NCI-H128 (cell line): ENCODE measurements at regions not wholly inside any gene's neighbourhood (a gene's known extent, or its start where the extent isn't known, plus 50 kb on each side); places are given as distances from the start of the nearest gene placed in this dataset.
"Not testable (repeated sequence)": the region's sequence is repeated elsewhere in the genome, so short reads cannot be mapped to it uniquely, and the experiment has no call there.

ENCODE experiments used
- DNase-seq: peaks from one replicate; lab custom pipeline; 2025; ENCODE audit not compliant: unreplicated experiment; lab: John Stamatoyannopoulos, UW

DNA sequence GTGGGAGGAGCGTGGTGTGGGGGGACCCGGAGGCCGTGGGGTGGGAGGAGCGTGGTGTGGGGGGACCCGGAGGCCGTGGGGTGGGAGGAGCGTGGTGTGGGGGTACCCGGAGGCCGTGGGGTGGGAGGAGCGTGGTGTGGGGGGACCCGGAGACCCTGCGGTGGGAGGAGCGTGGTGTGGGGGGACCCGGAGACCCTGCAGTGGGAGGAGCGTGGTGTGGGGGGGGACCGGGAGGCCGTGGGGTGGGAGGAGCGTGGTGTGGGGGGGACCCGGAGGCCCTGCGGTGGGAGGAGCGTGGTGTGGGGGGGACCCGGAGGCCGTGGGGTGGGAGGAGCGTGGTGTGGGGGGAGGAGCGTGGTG is 203.5 kb downstream of the DLL1 start:
- DNase-seq = not testable (repeated sequence)

DNA sequence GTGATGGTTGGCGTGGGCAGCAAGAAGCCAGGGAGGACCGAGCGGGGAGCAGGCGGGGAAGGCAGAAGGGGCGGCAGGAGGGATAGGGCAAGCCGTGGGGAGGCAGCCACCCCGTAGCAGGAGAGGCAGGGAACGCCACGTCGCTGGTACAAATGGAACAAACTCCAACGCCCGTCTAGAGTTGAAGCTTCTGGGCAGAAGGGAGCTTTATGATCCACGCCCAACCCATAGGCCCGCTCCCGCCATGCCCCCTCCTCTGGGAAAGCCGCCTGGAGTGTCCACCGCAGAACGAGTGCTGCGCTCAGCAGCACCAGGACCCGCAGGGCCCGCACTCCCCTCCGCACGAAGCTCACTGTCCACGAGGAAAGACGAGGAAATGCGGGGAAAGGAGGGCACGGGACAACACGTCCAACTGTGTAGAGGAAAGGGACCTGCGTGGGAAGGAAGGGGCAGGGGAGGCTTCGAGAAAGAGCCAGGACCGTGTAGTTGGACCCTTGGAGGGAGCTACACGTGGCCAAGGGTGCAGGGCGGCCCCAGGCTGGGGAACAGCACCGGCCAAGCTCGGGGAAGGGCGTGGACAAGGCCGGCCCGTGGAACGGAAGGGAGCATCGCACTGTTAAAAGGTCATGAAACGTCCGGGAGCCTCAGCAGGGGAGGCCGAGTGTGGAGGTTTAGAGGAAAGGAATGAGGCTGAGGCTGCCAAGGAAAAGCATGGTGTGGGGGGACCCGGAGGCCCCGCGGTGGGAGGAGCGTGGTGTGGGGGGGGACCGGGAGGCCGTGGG is 204.0 kb downstream of the DLL1 start:
- no peak for DNase-seq

DNA sequence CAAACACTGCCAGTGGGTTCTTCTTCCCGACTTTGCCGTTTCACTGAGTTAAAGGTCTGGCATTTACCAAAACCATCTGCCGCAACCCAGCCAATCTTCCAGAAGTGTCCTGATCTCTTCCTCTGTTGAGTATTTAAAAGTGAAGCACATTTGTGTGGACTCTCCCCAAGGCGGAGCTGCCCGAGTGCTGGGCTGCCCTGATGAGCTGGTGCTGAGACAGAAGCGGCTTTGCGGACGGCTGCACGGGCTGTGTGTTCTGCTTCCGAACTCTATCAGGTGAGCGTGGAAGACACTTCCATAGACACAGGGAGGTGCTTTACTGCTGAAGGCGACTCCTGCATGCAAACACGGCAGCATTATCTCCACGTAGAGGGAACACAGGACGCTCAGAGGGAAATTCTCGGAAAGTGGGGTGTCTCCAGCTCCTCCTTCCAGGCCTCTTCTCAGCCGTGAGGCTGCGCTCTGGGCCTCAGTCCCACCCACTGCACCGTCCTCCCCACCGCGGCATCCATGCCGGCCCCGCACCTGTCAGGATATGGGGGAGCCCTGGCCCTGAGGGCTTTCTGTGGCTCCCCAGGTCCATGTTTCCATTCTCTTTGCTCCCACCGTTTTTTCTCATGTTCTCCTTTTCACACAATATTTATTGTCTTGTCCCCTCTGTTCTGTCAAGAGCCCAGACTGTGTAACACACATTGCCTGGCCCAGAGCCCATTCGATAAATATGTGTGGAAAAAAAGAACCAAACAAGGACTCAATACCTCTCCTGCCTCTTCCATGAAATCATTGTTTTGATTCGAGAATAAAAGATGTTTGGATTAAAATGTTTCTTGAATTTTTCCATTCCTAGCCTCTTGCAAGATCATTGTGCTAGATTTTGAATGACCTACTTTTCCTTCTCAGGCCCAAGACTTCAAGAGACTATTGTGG is 205.1 kb downstream of the DLL1 start:
- DNase-seq = no peak

GRCh38 chr6:170084166-170084730 is 206.6 kb downstream of the DLL1 start:
- DNase-seq = no peak

DNA sequence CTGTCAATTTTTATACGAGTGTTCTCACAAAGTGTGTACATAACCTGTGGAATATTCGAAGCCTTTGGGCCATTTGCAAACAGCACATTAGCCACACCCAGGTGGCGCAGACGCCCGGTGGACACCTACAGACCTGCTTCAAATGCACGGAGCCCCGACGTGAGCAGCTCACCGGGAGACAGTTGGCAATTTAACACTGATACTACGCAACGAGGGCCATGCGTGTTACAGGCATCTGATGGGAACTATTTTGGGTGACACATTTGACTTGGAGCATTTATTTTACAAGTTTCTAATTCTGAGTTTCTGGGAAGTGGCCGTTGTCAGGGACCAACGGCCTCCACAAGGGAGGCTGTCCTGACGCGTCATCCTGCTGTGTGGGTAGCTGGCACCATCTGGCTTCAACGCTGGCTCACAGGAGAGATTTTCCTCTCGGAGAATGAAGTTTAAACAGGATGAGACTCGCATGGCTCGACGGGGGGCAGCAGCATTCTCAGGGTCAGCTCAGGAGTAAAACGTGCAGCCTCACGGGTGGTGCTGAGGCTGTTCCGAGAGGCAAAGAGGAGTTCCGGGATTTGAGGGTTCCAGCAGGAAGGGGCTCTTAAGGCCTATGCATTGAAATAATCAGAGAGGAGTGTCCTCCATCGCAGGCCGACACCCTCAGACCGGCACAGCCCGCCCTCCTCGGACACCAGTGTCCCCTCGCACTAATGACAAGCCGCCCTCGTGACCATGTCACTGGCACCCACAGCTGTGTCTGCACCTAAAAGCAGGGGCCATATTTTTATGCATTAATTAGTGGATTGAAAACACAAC is 207.4 kb downstream of the DLL1 start:
- no peak for DNase-seq

DNA sequence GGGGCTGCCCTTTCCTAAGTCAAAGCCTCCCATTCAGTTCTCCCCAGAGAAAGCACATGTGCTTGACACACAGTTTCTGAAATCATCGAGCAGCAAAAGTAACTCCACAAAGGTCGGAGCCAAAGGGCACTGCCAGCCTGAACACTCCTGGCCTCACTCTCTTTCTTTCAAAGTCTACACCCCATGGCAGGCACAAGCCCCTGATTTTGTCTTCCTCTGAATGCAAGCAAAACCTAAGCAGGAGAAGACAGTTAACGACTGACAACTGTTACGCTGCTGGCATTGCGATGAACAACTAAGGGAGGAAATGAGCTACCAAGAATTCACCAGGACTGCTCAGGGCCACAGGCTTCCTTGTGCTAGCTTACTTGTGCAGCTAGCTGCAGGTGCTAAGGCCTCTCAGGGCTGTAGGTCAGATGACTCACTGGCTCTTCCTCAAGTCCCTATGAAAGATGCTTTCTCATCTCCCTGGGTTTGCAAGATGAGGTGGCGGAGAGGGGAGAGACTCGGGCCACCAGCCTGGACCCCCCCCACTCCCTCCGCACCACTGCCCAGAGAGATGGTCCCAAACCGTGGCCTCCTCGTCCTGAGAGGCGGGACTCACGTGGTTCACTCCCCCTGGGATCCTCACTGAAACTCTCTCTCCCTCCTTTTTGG is 208.2 kb downstream of the DLL1 start:
- DNase-seq = no peak

DNA sequence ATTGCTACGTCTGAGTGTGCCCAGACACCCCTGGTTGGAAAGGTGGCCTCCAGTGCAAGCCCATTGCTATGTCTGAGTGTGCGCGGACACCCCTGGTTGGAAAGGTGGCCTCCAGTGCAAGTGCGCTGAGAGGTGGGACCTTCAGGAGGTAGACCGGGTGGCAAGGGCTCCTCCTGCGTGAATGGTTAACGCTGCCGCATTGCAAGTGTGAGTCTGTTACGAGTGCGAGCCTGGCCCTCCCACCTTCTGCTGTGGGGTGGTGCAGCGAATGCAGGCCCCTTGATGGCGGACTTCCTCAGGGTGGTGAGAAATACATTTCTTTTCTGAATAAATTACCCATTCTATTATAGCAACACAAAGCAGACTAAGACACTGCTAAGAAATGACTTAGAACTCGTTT is 208.8 kb downstream of the DLL1 start:
- DNase-seq = no peak

DNA sequence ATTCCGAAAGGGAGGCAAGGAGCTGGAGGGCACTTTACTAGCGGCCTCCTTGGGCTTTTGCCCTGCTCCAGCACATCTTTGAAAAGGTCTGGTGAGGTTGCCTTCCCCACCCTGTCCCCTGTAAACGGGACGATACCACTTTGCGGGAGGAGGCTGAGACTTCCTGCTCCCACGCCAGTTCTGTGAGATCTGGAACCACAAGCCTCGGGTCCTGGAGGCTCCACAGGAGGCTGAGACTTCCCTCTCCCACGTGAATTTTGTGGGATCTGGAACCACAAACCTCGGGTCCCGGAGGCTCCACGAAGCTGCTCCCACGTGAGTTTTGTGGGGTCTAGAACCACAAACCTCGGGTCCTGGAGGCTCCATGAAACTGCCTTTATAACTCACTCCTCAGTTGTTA is 209.3 kb downstream of the DLL1 start:
- no peak for DNase-seq

GRCh38 chr6:170080828-170081371 is 210.0 kb downstream of the DLL1 start:
- peak; percentile 32 for DNase-seq

DNA sequence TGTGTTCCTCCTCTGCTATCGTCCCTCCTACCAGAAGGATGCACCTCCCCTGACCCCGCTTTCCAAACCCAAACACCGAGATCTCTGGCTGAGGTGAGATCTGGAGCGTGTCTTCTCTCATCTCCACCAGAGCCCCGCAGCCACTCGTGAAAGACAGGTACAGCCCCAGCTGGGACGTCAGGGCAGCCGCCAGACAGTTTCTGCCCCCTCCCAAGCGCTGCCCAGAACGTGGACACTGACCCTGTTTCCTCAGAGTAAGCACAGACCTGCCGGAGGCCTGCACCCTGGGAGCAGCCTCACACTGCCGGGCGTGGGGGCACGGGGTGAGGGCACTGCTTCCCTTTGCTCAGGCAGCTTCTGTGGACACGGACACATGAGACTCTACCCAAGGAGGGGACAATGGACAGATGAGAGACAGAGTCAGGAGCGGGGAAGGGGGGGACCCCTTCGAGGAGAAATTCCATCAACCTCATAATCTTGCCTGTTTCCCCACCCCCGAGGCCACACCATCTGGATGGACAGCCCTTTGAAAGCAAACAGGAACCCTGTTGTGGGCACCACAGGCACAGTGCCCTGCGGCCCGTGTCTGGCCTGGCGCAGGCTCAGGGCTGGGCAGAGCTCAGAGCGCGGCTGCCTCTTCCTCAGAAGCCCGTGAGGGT is 210.6 kb downstream of the DLL1 start:
- no peak for DNase-seq

- DNase-seq = no peak
Observed at GRCh38 chr6:170076466-170077165, 214.3 kb downstream of the DLL1 start.

DNA sequence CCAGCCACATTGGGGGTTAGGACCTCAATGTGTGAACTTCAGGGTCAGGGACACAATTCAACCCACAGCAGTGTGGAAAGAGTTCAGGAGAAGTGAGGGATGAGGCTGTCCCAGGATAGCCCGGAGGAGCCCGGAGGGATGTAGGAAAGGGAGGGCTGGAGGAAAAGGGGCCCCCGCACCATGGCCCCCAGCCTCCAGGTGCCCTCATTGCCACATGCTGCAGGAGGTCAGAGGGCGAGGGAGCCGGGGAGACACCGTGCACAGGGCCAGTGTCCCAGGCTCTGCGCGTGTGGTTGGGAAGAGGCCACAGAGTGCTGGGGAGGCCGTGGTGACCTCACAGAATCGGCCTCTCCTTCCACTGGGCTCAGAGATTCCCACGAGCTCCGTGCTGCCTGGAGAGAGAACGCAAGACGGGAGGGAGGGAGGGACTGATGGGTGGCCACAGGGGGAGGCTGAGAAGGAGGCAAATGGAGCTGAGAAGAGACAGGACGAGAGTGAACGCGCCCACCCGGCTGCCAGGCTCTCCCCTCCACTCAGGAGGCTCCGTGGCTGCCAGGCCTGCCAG is 215.1 kb downstream of the DLL1 start:
- no peak for DNase-seq

GRCh38 chr6:170074907-170075306 is 216.0 kb downstream of the DLL1 start:
- DNase-seq = no peak

GRCh38 chr6:170074435-170074834 is 216.4 kb downstream of the DLL1 start:
- no peak for DNase-seq

- DNase-seq = no peak
Observed at GRCh38 chr6:170073846-170074245, 217.0 kb downstream of the DLL1 start.

- DNase-seq = no peak
Observed at GRCh38 chr6:170072246-170072645, 218.6 kb downstream of the DLL1 start.

GRCh38 chr6:170069611-170070010 is 221.3 kb downstream of the DLL1 start:
- DNase-seq = no peak

DNA sequence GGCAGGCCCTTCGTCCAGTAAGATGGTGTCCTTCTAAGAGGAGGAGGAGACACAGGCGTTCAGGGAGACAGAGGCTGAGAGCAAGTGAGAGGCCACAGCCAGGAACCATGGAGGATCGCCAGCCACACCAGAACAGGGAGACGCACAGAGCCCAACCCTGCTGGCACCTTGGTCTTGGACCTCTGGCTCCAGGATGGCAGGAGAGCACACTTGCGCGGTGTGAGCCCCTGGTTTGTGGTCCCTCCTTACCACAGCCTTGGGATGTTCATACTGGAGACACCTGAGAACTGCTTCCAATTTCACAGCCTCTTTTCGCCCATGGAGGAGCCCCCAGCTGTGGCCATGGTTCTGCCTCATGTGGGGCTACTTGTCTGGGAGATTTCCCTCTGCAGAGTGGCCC is 222.4 kb downstream of the DLL1 start:
- no peak for DNase-seq

DNA sequence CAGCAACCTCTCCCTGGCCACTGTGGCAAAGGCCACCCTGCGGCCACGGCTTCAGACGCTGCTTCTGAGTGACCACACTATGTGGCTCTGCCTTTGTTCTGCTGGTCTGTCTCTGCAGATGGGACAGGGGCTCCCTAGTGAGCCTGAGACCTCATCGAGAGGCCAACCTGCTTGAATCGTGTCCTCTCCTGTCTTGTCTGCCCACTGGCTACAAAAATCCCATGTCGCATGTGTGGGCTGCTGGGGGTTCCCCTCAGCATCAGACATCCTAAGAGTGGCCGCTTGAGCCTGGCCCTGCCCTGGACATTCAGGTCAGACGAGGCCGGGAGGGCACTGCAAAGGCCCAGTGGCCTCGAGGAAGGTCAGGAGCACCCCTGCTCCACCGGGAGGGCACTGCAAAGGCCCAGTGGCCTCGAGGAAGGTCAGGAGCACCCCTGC is 222.9 kb downstream of the DLL1 start:
- DNase-seq = no peak
